SK-N-SH (cell line): ENCODE measurements at regions not wholly inside any gene's neighbourhood (a gene's known extent, or its start where the extent isn't known, plus 50 kb on each side); places are given as distances from the start of the nearest gene placed in this dataset.

Source experiments
- CTCF ChIA-PET: fragments of 300-600, 350-600 bp; formaldehyde crosslinking; extraction: SDS; loops from one replicate; lab custom pipeline; 2021; lab: Yijun Ruan, JAX
- POLR2A ChIA-PET: fragments of 350-600 bp; sonication (Branson Sonifier 250); formaldehyde crosslinking; extraction: SDS; loops from one replicate; lab custom pipeline; 2020; ENCODE audit warnings: antibody characterized with exemption, inconsistent platforms; lab: Yijun Ruan, JAX
- DNase-seq: peaks from one replicate; pipeline ENCODE4 v3.0.0; 2012
- H2AFZ ChIP-seq: fragments of 200-600 bp; sonication (generic); 2 replicates; pipeline ENCODE4 v1.8.1; 2016; ENCODE audit warnings: antibody characterized with exemption, mild to moderate bottlenecking, low read depth
- H3F3A ChIP-seq: fragments of 200-600 bp; sonication (generic); replicated peaks from 2 replicates; pipeline ENCODE3; 2016; ENCODE audit warnings: antibody characterized with exemption, mild to moderate bottlenecking; ENCODE audit not compliant: insufficient read depth
- H3K27ac ChIP-seq, 2 experiments: fragments of 200-500 bp in 1 of 2; fragments of 200-600 bp in 1 of 2; sonication (Bioruptor generic) in 1 of 2; sonication (generic), shearing (Covaris generic) in 1 of 2; 2 replicates each; pipeline versions ENCODE4 v1.5.1 to v1.6.1; 2014 to 2016; ENCODE audit warnings: low read depth in 2 of 2, inconsistent platforms in 1 of 2, low read length in 1 of 2, mild to moderate bottlenecking in 1 of 2, mixed read lengths in 1 of 2
- H3K27me3 ChIP-seq: fragments of 200-600 bp; sonication (generic), shearing (Covaris generic); 2 replicates; pipeline ENCODE4 v1.6.1; 2016; ENCODE audit warnings: mixed run types; ENCODE audit not compliant: insufficient read depth
- H3K36me3 ChIP-seq, 2 experiments: fragments of 200-500 bp in 1 of 2; fragments of 200-600 bp in 1 of 2; sonication (Bioruptor generic) in 1 of 2; sonication (generic) in 1 of 2; replicated peaks in 1 of 2; 2 replicates each; pipeline versions ENCODE3 to v1.5.1; 2014 to 2016; ENCODE audit warnings: low read length in 1 of 2, mild to moderate bottlenecking in 1 of 2; ENCODE audit not compliant: insufficient read depth in 2 of 2, control insufficient read depth in 1 of 2
- H3K4me1 ChIP-seq, 2 experiments: fragments of 200-500 bp in 1 of 2; fragments of 200-600 bp in 1 of 2; sonication (Bioruptor generic) in 1 of 2; sonication (generic), shearing (Covaris generic) in 1 of 2; 2 replicates each; pipeline versions ENCODE4 v1.5.1 to v1.6.1; 2014 to 2016; ENCODE audit warnings: low read depth in 1 of 2, low read length in 1 of 2, mixed run types in 1 of 2; ENCODE audit not compliant: insufficient read depth in 2 of 2, control insufficient read depth in 1 of 2
- H3K4me2 ChIP-seq: fragments of 200-600 bp; sonication (generic), shearing (Covaris generic); 2 replicates; pipeline ENCODE4 v1.6.1; 2017; ENCODE audit warnings: mixed run types
- H3K4me3 ChIP-seq, 2 experiments: fragments of 200-500 bp in 1 of 2; fragments of 200-600 bp in 1 of 2; sonication (Bioruptor generic) in 1 of 2; sonication (generic), shearing (Covaris generic) in 1 of 2; 2 replicates each; pipeline versions ENCODE4 v1.5.1 to v1.8.1; 2014 to 2016; ENCODE audit warnings: low read depth in 2 of 2, inconsistent platforms in 1 of 2, low read length in 1 of 2, mild to moderate bottlenecking in 1 of 2, mixed read lengths in 1 of 2, moderate library complexity in 1 of 2
- H3K79me2 ChIP-seq: fragments of 200-600 bp; sonication (generic); 2 replicates; pipeline ENCODE4 v1.8.1; 2017; ENCODE audit warnings: mild to moderate bottlenecking; ENCODE audit not compliant: insufficient read depth
- H3K9ac ChIP-seq: fragments of 200-600 bp; sonication (generic); 2 replicates; pipeline ENCODE4 v1.6.1; 2017; ENCODE audit warnings: mixed run types
- H3K9me2 ChIP-seq: fragments of 200-600 bp; sonication (generic); 2 replicates; pipeline ENCODE4 v1.6.1; 2017; ENCODE audit warnings: mixed run types
- H3K9me3 ChIP-seq: fragments of 200-600 bp; sonication (generic); 2 replicates; pipeline ENCODE4 v1.6.1; 2017; ENCODE audit warnings: mixed run types, mild to moderate bottlenecking, moderate library complexity
- H4K20me1 ChIP-seq: fragments of 200-600 bp; sonication (generic); 2 replicates; pipeline ENCODE4 v1.6.1; 2017; ENCODE audit warnings: mild to moderate bottlenecking, mixed run types; ENCODE audit not compliant: insufficient read depth
- EP300 ChIP-seq, 2 experiments: IDR thresholded peaks; 2 replicates each; pipeline versions ENCODE4 v1.4.0 to v1.6.1; 2012; ENCODE audit warnings: borderline replicate concordance in 1 of 2, low read depth in 1 of 2, low read length in 1 of 2
- FOSL2 ChIP-seq: IDR thresholded peaks from 2 replicates; pipeline ENCODE4 v1.4.0; 2012; ENCODE audit warnings: low read depth, mild to moderate bottlenecking, moderate library complexity, borderline replicate concordance
- FOXJ3 ChIP-seq: sonication (generic); formaldehyde crosslinking; IDR thresholded peaks from 2 replicates; pipeline ENCODE4 v1.5.1; 2020; ENCODE audit warnings: mild to moderate bottlenecking, missing genetic modification reagents
- GATA2 ChIP-seq: sonication (generic); formaldehyde crosslinking; IDR thresholded peaks from 2 replicates; pipeline ENCODE4 v1.5.0; 2020; ENCODE audit warnings: mild to moderate bottlenecking, missing genetic modification reagents
- JUND ChIP-seq: IDR thresholded peaks from 2 replicates; pipeline ENCODE4 v1.4.0; 2012
- MEF2A ChIP-seq: IDR thresholded peaks from 2 replicates; pipeline ENCODE4 v1.4.0; 2012; ENCODE audit warnings: low read depth, borderline replicate concordance
- NFIC ChIP-seq: IDR thresholded peaks from 2 replicates; pipeline ENCODE4 v1.4.0; 2012; ENCODE audit warnings: borderline replicate concordance
- POLR2AphosphoS5 ChIP-seq: IDR thresholded peaks from 2 replicates; pipeline ENCODE4 v1.6.1; 2012; ENCODE audit warnings: low read depth, low read length
- SMC3 ChIP-seq: IDR thresholded peaks from 2 replicates; pipeline ENCODE4 v1.6.1; 2012; ENCODE audit warnings: low read depth, low read length, improper control_type of control experiment
- TAF1 ChIP-seq: IDR thresholded peaks from 2 replicates; pipeline ENCODE4 v1.6.1; 2012; ENCODE audit warnings: low read depth, mild to moderate bottlenecking, low read length, moderate library complexity, borderline replicate concordance
- TCF12 ChIP-seq: IDR thresholded peaks from 2 replicates; pipeline ENCODE4 v1.4.0; 2012
- TEAD4 ChIP-seq: IDR thresholded peaks from 2 replicates; pipeline ENCODE4 v1.4.0; 2012; ENCODE audit warnings: mild to moderate bottlenecking, borderline replicate concordance; ENCODE audit not compliant: insufficient read depth
- WGBS: methylation state at CpG from one replicate; pipeline ENCODE4 v1.1.6; 2017; ENCODE audit warnings: low lambda C conversion rate; 5-methylcytosine and 5-hydroxymethylcytosine counted together
- TF ChIP-seq, protein P1 (sequence below): fragments of 150-350 bp; IDR thresholded peaks from 2 replicates; pipeline ENCODE4 v1.6.1; 2016; ENCODE audit warnings: mild to moderate bottlenecking, low read depth, low read length
- TF ChIP-seq, protein P2 (sequence below): fragments of 200-600 bp; sonication (generic); IDR thresholded peaks from 2 replicates; pipeline ENCODE4 v1.6.1; 2017; ENCODE audit warnings: antibody characterized with exemption, mild to moderate bottlenecking, moderate library complexity
- TF ChIP-seq, protein P3 (sequence below): IDR thresholded peaks from 2 replicates; pipeline ENCODE4 v1.4.0; 2012; ENCODE audit warnings: low read depth, borderline replicate concordance
- TF ChIP-seq, protein P4 (sequence below): fragments of 150-350 bp; IDR thresholded peaks from 2 replicates; pipeline ENCODE4 v1.6.1; 2017; ENCODE audit warnings: antibody characterized with exemption, low read length, low read depth, borderline replicate concordance

DNA sequence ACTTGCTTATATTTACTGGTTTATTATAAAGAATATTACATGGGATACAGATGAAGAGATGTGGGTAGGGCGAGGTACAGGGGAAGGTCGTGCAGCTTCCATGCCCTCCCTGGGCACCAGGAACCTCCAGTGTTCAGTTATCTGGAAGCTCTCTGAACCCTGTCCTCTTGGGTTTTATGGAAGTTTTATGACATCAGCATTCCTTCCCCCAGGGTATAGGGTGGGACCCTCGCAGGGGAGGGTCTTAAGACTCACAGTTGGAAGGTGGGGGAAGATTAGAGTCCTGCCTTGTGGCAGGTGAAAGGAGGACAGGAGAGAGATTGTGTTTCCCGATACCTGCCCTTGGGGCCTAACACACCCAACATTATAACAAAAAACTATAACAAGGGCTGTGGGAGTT, 71.8 kb upstream of the NPAS1 start (continued):
- no peak for TF ChIP-seq FOSL2
- TF ChIP-seq TCF12: no peak
- TF ChIP-seq, all 33 proteins: peak for 0

DNA sequence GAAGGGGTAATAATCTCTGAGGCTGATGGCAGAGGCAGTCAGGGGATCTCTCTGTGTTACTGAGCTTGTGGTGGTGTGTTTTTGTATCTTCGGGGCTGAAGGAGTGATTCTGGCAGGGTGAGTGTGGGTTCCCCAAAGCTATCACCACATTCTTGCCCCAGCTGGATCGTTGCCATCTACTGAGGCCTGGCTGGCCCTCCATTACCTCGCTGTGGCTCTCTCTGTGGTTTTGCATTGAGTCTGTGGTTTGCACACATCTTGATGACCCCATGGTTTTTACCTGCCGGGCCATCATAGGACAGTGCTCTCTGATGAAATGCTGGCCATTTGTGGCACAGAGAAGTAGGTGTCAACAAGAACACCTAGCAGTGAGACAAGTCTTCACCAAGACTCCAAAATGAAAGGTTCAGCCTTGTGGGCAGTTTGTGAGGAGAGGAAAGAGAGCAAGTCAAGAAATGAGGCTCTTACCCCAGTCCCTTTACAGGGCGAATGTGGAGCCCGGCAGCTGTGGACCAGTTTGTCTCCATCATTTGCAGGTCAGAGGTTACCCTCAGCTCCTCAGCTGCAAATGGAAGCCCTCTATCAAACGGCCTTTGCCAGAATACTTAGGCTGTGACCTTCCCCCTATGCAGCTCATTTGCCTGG, 69.0 kb upstream of the NPAS1 start:
- peak overlapping the region; percentile 41; the same call in 1 of the 2 replicates for H3K4me2 ChIP-seq

DNA sequence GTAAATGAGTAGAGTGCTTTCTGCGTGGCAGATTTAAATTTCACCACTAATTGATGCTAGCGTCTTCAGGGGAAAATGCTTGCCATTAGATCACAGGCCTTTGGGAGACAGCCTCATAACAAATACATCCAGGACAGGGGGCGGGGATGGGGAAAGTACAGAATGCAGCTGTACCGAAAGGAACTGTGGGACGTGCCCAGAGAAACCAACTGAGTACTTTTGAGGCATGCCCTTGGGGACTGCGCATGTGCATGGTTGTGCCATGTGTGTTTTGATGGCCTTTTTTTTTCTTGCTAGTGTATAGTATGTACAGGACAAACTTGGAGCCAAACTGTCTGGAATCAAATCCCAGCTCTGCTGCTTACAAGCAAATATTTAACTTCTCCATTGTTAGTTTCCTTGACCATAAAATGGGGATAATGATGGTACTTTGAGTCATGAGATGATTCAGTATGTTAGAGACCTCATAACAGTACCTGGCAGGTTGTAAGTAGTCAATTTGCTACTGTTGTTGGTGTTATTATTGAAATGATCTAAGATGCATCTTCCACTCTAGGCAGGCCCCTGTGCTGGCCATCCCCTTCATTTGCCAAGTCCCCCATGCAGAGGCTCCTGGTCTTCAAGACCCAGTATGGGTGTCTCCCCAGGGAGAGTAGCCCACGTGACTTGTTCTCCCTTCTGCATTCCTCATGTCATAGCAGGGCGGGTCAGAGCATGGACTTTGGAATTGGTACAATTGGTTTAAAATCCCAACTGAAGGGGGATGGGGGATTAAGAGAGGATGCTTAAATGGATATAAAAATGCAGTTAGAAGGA, 68.3 kb upstream of the NPAS1 start:
- POLR2A ChIA-PET: no interaction called here
- H3K79me2 ChIP-seq: peaks cover 93% of the 10 kb centered on the region
- H3K9me3 ChIP-seq: no peaks in the 10 kb centered on the region
- H3K9me2 ChIP-seq: no peaks in the 10 kb centered on the region
- no peak overlapping the region for H3K9ac ChIP-seq
- CTCF ChIA-PET: interaction anchor here (1.0 kb wide), 1 partner anchor 39 kb away, joined by 4 read pairs; no protein-coding TSS in a partner anchor
- no peaks in the 10 kb centered on the region for H3K27me3 ChIP-seq
- peaks cover 27 to 35% of the 10 kb centered on the region in 2 experiments for H3K4me1 ChIP-seq
- peaks cover 25% of the 10 kb centered on the region for H3F3A ChIP-seq
- peak overlapping the region; percentile 41; the same call in 1 of the 2 replicates for H3K4me2 ChIP-seq
- H4K20me1 ChIP-seq: peaks cover 3% of the 10 kb centered on the region; the same call in 1 of the 2 replicates
- DNase-seq: no peak
- H2AFZ ChIP-seq: no peak overlapping the region
- peak overlapping the region in 1 of 2 experiments; percentile 55; a peak in 3 of 4 replicates for H3K27ac ChIP-seq
- peaks cover 7 to 10% of the 10 kb centered on the region in 2 experiments for H3K36me3 ChIP-seq
- H3K4me3 ChIP-seq: no peak overlapping the region
- 71% methylated on average over 8 of the region's 8 CpGs for WGBS
- no peak for TF ChIP-seq SMC3
- TF ChIP-seq, protein P1, sequence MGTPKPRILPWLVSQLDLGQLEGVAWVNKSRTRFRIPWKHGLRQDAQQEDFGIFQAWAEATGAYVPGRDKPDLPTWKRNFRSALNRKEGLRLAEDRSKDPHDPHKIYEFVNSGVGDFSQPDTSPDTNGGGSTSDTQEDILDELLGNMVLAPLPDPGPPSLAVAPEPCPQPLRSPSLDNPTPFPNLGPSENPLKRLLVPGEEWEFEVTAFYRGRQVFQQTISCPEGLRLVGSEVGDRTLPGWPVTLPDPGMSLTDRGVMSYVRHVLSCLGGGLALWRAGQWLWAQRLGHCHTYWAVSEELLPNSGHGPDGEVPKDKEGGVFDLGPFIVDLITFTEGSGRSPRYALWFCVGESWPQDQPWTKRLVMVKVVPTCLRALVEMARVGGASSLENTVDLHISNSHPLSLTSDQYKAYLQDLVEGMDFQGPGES: no peak
- TF ChIP-seq TCF12: no peak
- no peak for TF ChIP-seq TEAD4
- TF ChIP-seq, protein P2, sequence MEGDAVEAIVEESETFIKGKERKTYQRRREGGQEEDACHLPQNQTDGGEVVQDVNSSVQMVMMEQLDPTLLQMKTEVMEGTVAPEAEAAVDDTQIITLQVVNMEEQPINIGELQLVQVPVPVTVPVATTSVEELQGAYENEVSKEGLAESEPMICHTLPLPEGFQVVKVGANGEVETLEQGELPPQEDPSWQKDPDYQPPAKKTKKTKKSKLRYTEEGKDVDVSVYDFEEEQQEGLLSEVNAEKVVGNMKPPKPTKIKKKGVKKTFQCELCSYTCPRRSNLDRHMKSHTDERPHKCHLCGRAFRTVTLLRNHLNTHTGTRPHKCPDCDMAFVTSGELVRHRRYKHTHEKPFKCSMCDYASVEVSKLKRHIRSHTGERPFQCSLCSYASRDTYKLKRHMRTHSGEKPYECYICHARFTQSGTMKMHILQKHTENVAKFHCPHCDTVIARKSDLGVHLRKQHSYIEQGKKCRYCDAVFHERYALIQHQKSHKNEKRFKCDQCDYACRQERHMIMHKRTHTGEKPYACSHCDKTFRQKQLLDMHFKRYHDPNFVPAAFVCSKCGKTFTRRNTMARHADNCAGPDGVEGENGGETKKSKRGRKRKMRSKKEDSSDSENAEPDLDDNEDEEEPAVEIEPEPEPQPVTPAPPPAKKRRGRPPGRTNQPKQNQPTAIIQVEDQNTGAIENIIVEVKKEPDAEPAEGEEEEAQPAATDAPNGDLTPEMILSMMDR: no peak
- TF ChIP-seq MEF2A: no peak
- no peak for TF ChIP-seq FOXJ3 (CRISPR knock-in tag)
- no peak for TF ChIP-seq EP300 (IDR thresholded peaks at IDR 0.05; ENCODE audit: borderline replicate concordance in 1 of 2, low read depth in 1 of 2, low read length in 1 of 2)
- TF ChIP-seq JUND: peak; percentile 19; the same call in 1 of the 2 replicates
- TF ChIP-seq, protein P3, sequence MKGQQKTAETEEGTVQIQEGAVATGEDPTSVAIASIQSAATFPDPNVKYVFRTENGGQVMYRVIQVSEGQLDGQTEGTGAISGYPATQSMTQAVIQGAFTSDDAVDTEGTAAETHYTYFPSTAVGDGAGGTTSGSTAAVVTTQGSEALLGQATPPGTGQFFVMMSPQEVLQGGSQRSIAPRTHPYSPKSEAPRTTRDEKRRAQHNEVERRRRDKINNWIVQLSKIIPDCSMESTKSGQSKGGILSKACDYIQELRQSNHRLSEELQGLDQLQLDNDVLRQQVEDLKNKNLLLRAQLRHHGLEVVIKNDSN: peak; percentile 46; the same call in 1 of the 2 replicates
- no peak; the same call in 1 of the 2 replicates for TF ChIP-seq NFIC
- TF ChIP-seq TAF1: no peak
- no peak for TF ChIP-seq POLR2AphosphoS5
- TF ChIP-seq, protein P4, sequence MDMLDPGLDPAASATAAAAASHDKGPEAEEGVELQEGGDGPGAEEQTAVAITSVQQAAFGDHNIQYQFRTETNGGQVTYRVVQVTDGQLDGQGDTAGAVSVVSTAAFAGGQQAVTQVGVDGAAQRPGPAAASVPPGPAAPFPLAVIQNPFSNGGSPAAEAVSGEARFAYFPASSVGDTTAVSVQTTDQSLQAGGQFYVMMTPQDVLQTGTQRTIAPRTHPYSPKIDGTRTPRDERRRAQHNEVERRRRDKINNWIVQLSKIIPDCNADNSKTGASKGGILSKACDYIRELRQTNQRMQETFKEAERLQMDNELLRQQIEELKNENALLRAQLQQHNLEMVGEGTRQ: no peak
- TF ChIP-seq GATA2 (CRISPR knock-in tag): no peak

More for the DNA sequence above, 69.0 kb upstream of the NPAS1 start:
- H2AFZ ChIP-seq: no peak overlapping the region
- no peak overlapping the region for H3K9ac ChIP-seq
- ChIA-PET CTCF (interaction anchor here (1.0 kb wide), 1 partner anchor 40 kb away, joined by 4 read pairs; no protein-coding TSS in a partner anchor), POLR2A (no interaction called here)
- H3K27ac ChIP-seq: peak overlapping the region in 1 of 2 experiments; percentile 55; a peak in 3 of 4 replicates
- H4K20me1 ChIP-seq: peaks cover 3% of the 10 kb centered on the region; the same call in 1 of the 2 replicates
- no peak for DNase-seq
- no peaks in the 10 kb centered on the region for H3K9me3 ChIP-seq
- H3K4me1 ChIP-seq: peaks cover 27 to 28% of the 10 kb centered on the region in 2 experiments
- no peaks in the 10 kb centered on the region for H3K9me2 ChIP-seq
- peaks cover 93% of the 10 kb centered on the region for H3K79me2 ChIP-seq
- TF ChIP-seq NFIC (peak; percentile 12; the same call in 1 of the 2 replicates), TAF1 (no peak)
- H3K27me3 ChIP-seq: no peaks in the 10 kb centered on the region
- H3K36me3 ChIP-seq: peaks cover 7 to 10% of the 10 kb centered on the region in 2 experiments
- no peak overlapping the region for H3K4me3 ChIP-seq
- peaks cover 17% of the 10 kb centered on the region for H3F3A ChIP-seq
- WGBS: 77% methylated on average over 6 of the region's 7 CpGs
